GM19468 (cell line): ENCODE measurements at regions not wholly inside any gene's neighbourhood (a gene's known extent, or its start where the extent isn't known, plus 50 kb on each side); places are given as distances from the start of the nearest gene placed in this dataset.

Source experiments
- ATAC-seq: cut with Tn5 transposase; IDR thresholded peaks from one replicate; pipeline ENCODE4 v1.9.1; 2021; ENCODE audit warnings: mild to moderate bottlenecking, moderate library complexity, moderate number of reproducible peaks; ENCODE audit not compliant: unreplicated experiment; ENCODE audit errors: extremely low read depth

DNA sequence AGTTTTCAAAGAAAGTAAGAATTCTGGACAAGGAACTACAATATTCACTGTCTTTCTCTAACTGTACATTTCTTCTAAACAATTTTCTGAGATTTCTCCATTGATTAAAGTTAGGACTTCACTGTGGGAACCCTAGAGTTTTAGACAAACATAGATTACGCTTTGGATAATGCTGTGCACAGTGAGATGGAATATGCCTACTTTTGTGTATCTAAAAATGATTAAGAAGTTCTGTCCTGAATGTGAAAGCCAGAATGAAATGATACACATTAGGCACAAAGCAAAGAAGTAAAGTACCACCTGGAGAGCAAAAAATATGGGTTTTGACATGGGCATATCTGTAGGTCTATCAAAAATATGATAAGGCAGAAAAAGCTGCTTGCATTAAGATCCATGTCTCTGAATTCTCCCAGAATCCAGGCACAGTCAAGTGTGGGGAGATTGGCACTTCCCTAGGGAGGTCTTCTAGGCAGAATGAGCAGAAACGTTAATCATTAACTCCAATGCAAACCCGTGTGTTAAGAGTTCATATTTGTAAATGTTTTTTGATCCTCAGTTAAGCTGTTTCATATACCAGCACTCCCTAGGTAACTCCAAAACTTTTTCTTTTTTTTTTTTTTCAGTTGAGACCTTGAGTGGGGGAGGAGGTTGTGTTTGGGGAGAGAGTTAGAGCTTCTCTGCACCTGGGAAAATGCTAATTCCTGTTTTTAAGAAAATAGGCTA is 467.1 kb downstream of the LMO4 start:
- no peak for ATAC-seq

DNA sequence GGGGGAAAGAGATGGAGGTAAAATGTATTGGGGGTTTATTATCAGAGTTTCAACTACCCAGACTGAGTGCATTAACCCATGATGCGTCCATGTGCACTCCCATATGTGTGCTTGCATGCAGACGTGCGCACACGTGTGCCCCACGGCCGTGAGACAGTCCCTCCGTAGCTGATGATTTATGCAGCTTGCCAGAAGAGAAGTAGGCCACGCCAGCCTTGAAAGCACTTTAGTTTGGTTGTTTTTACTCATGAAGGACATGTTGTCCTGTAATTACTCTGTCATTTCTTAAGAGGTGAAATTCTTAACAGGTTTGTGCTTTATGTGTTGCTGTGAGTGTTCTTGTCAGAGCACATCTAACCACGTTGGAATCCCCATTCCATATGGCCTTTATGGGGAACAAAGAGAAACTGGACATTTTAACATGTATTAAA is 467.8 kb downstream of the LMO4 start:
- ATAC-seq = no peak

DNA sequence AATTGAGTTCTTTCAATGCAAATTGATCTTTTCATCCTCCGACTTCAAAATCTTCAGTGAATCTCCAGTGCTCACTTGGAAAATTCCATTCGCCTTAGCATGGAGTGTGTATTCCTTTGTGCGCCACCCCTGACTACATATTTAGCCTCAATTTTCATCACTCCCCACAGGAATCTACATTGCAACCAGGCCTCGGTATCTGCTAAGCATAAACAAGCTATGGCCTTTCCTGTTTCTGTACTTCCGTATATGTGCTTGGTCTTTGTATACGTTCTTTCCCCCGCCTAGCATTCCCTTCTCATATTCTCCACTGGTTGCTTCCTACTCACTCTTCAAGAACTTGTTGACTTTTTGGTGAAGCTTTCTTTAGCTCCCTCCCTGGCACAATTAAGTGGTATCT is 470.8 kb downstream of the LMO4 start:
- no peak for ATAC-seq

DNA sequence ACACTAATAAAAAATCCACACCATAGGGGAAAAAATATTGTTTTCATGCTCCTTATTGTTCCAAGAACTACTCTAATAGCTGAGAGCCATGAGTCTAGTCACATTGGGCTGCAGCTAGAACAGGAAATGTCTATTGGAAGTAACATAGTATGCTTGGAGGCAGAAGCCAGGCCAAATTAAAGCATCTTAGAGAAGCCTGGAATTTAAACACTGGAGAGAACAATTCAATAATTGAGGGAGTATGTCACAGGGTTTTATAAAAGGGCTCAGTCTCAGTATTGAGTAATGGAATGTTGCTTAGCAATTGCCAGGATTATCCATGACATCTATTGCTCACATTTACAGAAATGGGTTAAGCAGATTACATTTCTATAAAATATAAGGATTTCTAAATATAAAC is 471.3 kb downstream of the LMO4 start:
- ATAC-seq = no peak

DNA sequence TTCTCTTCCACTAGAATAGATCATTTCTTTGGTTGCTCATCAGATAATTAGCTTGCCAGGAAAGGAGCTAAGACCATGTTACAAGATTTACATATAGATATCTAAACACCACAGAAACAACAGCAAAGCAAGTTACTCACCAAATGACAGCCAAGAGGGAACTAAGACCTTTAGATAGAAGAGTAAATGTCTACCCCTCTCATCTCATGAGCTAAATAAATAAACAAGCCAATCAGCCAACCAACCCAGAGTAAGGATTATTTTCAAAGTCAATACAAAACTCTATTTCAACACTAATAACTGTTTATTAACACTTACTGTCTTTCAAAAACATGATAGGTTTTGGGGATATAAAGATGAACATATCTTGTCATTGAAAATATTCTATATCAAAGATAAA is 474.7 kb downstream of the LMO4 start:
- ATAC-seq = no peak

DNA sequence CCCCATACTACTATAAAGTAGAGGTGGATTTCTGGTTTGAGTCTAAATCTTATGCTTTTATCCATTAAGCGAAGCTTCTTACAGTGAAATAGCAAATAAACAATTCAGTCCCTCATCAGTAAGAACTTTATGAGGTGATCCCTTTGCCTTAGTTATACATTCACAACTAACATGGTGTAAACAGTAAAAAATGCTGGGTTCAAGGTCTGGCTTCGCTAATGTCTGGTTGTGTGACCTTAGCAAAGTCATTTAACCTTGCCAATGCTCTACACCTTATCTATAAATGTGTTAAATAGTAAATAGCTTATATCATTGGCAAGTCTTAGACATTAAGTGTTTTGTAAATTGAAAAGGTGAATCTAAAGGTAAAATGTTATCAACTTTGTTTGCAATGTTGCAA is 475.4 kb downstream of the LMO4 start:
- ATAC-seq = no peak

DNA sequence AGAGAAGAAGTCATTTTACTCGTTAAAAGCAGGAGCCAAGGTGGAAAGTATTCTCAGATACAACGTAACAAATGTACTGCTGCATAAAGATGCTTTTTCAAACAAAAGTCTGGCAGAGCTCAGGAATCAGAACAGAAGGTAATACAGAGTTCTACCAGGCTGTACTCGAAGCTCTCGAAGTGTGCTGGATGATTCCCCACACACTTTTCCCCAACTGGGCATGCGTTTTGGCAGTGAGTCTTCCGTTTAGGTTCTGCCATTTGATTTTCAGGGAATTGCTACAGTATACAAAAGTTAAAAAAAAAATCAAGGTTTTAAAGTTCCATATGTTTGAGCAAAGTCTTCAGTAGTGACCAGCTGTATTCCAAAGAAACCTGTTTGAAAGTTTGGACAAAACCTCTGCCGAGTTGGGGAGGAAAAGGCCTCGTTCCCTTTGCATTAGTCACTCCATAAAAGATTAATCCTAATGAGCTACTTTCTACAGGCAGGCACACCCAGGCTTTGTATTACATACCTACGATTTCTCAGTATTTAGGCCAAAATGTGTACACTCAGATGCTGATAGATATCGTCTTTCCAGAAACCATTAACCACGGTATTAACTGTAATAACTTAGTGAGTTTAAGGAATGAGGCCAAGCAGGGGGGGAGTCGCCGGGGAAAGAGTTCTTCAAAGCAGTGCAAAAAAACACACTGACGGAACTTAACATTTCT is 477.1 kb downstream of the LMO4 start:
- no peak for ATAC-seq

DNA sequence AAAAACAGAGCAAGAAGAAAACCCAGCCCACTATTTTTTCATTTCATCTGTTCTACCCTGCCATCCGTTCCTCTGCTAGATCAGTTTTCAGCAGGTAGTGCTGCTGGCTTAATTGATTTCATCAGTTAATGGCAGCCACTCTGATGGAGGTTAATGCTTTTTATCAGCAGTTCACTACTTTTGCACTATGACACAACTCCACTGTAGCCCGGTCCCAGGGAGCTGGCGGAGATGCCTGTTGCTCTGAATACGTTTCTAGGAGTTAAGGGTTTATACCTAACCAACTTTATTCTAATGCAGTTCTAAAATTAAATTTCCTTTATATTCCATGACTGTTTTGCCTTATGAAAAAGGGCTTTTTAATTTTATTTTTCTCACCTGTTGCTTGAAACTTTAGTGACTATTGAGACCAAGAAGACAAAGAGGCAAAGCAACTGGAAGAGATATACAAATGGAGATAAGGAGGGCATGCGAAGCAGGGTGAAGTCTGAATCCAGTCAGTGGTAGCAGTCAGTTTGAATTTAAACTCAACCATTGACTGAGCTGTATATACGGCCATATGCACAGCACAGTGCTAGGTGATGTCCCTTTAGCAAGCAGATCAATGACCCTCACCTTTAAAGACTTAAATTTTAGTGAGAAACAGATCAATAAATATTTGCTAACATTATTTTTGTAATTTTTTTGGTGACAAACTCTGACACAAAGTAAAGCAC is 477.9 kb downstream of the LMO4 start:
- no peak for ATAC-seq

DNA sequence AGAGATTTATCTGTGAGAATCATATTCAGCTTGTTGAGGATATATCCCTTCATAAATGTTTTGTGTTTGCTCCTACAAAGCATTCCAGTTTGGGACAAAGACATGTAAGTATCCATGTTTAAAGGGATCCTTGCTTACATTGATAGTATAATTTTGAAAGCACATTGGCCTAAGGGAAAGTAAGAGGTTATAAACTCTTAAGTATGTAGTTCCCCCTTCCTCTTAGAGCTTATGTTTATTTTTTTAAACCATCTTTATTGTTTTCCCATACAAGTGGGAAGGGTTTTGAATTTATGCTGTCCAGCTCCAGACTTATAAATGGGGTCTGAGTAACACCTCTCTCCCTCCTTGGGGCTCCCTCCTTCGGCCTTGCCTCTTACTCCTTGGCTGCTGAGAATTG is 481.5 kb downstream of the LMO4 start:
- ATAC-seq = no peak

DNA sequence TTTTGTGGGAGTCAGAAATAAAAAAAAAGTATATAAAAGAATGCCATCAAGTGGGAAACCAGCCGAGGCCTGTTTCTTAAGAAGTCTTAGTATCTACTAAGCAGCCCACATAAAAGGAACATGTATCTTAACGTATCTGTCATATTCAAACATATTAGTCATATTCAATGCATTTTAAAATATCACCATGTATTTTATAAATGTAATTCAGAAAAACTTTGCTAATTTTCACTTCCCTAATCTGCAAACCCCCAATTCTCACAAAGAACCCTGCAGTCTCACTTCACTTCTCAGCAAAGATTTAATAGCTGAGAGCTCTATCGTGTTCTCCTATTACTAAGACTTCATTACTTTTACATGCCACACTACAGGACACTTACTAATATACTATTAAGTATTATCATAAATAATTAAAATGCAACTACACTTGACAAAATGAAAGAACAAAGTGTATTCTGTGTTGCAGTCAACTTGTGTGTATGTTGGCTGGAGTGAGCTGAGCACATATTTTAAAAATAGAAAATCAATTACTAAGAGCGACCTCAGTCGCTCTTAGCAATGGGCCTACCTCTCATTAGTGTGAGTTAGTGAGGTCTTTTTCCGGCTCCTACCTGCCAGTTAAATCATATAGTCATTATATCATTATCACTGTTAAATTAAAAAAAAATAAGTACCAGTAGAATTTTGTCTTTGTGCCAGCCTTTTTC is 484.3 kb downstream of the LMO4 start:
- ATAC-seq = peak; percentile 61

DNA sequence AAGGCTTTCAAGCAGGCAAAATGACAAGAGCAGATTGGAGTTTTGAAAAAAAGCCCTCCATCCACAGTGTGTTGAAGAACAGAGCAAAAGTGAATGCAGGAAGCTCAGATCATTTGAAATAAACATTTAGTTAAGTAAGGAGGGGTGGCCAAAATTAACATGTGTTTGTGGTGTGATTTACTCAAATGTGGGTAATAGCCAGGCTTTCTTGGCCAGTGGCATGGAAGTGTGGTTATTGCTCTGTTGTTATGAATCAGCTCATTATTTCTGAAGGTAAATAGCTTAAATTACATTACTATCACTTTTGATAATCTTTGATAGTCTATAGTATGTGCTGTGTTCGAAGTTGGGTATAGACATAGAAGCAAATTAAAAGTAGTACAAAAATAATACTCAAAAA is 485.9 kb downstream of the LMO4 start:
- ATAC-seq = no peak

DNA sequence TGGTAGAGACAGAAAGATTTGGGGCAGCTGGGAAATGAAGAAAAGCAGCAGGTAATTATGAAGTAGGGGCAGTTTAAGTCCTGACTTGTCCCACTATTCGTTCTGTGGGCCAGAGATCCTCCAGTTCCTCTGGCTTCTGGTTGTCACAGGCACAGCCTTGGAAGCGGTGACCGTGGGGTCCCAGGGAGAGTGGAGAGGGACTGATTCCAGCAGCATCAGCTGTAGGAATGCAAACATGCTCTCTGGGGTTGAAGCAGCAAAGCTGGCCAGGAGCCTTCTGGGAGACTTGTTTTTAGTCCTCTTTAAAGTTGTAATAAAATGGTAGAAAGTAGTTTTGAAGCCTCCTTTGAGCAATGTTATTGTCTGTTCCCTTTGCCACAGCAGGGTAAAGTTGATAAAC is 488.0 kb downstream of the LMO4 start:
- no peak for ATAC-seq

DNA sequence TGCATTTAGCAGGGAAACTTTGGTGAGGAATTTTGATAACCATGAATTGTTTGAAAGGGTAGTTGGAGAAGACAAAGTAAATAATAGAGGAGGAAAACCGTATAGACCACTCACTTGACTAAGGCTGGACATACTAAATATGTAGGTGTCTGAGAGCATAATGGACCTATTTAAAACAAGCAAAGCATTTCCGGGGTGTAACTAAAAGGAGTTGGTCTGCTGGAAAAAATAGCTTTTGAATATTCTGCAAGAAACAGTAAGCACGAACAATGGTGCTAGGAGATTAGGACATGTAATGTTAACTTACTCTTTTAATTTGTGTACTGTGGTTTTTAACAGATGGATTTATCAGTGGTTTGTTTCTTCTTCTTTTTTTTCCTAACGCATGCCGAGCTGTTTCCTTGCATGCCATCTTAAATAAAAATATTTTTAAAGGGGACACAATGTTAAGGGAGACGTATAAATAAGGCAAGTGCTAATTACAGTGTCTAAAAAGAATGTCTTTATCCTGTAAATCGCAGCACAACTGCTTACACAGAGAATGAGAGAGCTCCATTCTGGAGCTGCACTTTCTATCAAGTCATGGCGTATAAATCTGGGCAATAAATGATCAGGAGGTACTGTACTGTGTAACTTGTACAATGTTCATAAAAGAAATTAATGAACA is 492.1 kb downstream of the LMO4 start:
- no peak for ATAC-seq

DNA sequence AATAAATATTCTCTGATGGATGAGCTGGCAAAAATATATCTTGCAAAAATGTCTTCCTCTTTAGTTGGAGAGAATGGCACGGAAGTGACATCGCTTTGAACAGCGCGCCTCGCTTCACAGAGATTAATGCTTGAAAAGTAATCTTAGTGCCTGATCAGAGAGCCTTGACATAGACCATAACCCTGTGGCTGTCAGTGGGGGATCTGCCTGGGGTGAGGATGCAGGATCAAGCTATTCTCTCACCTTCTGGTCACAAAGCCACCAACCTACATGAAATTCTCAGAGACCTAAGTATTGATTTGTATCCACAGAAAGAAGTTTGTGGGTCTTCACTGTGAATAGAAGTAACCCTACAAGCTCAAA is 492.6 kb downstream of the LMO4 start:
- no peak for ATAC-seq

DNA sequence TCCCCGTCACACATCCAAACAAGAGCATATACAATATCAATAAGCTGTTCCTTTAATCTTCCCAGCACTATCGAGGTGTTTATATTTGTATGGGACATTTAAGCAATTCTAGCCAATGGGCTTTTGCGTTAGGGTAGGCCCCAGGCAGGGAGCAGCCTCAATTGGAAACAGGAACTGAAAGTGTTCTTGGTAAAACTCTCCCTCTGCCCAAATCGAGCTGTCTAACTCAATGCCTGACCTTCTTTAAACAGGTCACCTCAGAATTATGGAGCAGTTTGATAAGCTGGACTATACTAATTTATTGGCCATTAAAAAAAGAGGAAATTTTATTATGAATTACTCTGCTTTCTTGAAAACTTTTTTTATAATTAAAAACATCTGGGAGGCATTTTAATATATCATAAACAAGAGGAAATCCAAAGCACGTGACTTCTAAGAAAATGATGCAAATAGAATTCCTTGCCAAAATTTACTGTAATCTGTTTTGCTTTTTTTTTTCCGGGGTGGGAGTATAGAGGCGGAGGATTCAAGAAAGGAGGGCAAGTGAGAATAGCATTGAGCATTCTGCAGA is 498.1 kb downstream of the LMO4 start:
- peak; percentile 69 for ATAC-seq

DNA sequence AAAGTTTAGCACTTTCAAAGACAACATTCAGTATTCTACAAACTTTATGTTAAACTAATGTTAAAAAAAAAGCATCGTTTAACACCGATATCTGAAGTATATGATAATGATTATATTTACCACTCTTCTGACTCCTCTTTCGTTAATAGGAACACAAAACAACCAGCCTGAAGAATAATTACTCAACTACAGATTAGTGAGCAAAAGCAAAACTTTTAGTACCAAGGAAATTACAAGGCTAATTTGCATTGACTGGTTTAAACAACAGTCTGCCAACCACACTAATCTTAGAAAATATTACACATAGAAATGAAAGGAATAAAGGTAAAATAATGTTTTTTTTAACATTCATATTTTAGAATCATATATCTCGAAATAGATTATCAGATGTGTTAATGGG is 500.7 kb downstream of the LMO4 start:
- peak; percentile 52 for ATAC-seq

DNA sequence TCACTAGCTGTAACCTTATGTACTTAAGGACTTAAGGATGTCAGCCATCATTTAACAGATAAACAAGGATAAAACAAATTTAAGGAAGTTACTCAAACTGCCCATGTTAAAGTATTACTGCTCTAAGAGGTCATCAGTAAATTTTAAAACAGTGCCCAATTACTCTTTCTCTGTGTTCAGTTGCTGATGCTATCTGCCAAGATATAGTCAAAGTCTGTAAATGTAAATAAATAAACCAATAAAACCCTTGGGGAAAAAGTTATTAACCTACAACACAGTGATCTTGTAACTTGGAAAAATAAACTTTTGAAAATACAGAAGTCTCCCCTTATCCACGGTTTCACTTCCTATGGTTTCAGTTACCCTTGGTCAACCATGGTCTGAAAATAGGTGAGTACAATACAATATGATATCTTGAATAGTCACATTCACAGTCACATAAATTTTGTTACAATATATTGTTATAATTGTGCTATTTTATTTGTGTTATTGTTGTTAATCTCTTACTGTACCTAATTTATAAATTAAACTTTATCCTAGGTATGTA is 501.8 kb downstream of the LMO4 start:
- no peak for ATAC-seq

DNA sequence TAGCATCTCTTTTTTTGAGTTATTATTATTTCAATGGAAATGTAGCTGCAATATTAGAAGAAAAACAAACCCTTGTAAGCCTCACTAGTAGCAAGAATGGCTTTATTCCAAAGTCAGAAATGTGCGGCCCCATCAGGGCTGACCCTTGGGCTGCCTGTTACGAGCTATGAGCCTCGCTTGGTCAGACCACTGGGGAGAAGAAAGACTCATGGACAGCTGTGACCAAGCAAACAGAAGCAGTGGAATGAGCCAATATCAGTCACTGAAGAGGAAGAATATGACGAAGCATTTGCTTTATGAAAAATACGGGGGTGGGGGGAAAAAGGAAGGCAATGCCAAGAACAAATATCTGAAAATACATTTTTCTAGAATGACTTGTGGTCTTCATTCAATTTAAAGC is 504.5 kb downstream of the LMO4 start:
- ATAC-seq = no peak

DNA sequence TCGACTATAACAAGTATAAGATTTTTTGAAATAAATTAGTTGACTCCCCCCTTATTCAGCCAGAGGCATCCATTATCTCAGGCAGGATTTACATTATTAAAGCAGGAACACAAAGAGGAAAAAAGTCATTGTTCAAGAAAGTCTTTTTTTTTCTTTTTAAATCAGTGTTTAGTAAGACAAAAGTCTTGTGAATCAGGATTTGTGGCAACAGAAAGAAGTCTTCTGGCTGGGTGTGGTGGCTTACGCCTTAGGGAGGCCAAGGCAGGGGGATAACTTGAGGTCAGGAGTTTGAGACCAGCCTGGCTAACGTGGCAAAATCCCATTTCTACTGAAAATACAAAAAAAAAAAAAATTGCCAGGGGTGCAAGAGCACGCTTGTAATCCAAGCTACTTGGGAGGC is 505.5 kb downstream of the LMO4 start:
- no peak for ATAC-seq

DNA sequence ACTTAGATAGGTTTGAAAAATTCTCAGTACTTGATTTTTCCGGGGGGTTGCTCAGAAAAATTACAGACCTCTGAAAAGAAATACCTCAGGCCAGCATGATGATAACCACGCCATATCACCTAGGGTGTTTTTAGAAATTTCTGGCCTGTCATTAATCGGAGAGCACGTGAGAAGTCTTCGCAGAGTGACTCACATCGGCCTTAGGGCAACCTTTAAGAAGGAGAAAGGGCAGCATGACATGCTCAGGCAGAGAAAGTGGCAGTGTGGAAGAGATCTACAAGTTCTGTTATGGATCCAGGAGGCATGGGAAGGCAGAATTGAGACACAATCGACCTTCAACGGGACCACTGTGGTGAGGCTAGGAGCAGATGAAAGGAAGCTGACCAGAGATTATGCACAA is 506.3 kb downstream of the LMO4 start:
- no peak for ATAC-seq
